RWPE2 (cell line): ENCODE measurements at regions not wholly inside any gene's neighbourhood (a gene's known extent, or its start where the extent isn't known, plus 50 kb on each side); places are given as distances from the start of the nearest gene placed in this dataset.
A peak's percentile ranks its signal among the peaks of the same experiment; 100 is the strongest.

Experiments
- ATAC-seq: fragments of 200-7000 bp; cut with Tn5 transposase; 3 replicates; pipeline ENCODE4 v1.9.1; 2021; ENCODE audit warnings: low read depth
- DNase-seq: peaks from one replicate; pipeline ENCODE4 v3.0.0-alpha.2; 2020; ENCODE audit warnings: low spot score
- H3K27ac ChIP-seq: fragments of 450-650 bp; 2 replicates; pipeline ENCODE4 v1.5.1; 2017; ENCODE audit warnings: mild to moderate bottlenecking; ENCODE audit not compliant: poor library complexity, severe bottlenecking
- H3K27me3 ChIP-seq: fragments of 250-450 bp; sonication (Bioruptor Pico); 2 replicates; pipeline ENCODE4 v1.5.1; 2021; ENCODE audit warnings: mild to moderate bottlenecking, moderate library complexity; ENCODE audit not compliant: insufficient read depth, poor library complexity, severe bottlenecking
- H3K36me3 ChIP-seq: fragments of 250-450 bp; sonication (Bioruptor Pico); 2 replicates; pipeline ENCODE4 v1.5.1; 2020; ENCODE audit warnings: low read depth, mild to moderate bottlenecking, moderate library complexity
- H3K4me1 ChIP-seq: fragments of 250-450 bp; sonication (Bioruptor Pico); 2 replicates; pipeline ENCODE4 v1.5.1; 2021; ENCODE audit warnings: mild to moderate bottlenecking, moderate library complexity; ENCODE audit not compliant: insufficient read depth, poor library complexity, severe bottlenecking
- H3K4me3 ChIP-seq: fragments of 250-450 bp; sonication (Bioruptor Pico); 2 replicates; pipeline ENCODE4 v1.5.1; 2021; ENCODE audit warnings: mild to moderate bottlenecking, moderate library complexity; ENCODE audit not compliant: severe bottlenecking
- H3K9me3 ChIP-seq: fragments of 250-450 bp; sonication (Bioruptor Pico); 2 replicates; pipeline ENCODE4 v1.5.1; 2021; ENCODE audit warnings: mild to moderate bottlenecking, moderate library complexity; ENCODE audit not compliant: severe bottlenecking
- CTCF ChIP-seq: fragments of 450-650 bp; IDR thresholded peaks from one replicate; pipeline ENCODE4 v1.5.1; 2017; ENCODE audit warnings: mild to moderate bottlenecking, moderate library complexity; ENCODE audit not compliant: poor library complexity, severe bottlenecking

GRCh38 chr7:17490825-17491224 lies 192.4 kb downstream of the AHR start:
- Histone ChIP-seq H3K4me3 (no peak overlapping the region), H3K27ac (peak overlapping the region; percentile 63), H3K36me3 (no peaks in the 10 kb centered on the region), H3K4me1 (peaks cover 37% of the 10 kb centered on the region), H3K27me3 (no peaks in the 10 kb centered on the region), H3K9me3 (no peaks in the 10 kb centered on the region)
- no peak for ATAC-seq
- TF ChIP-seq CTCF = no peak
- DNase-seq = no peak

- Histone ChIP-seq H3K36me3 (no peaks in the 10 kb centered on the region), H3K4me1 (peaks cover 37% of the 10 kb centered on the region), H3K27me3 (no peaks in the 10 kb centered on the region), H3K4me3 (no peak overlapping the region), H3K27ac (no peak overlapping the region), H3K9me3 (no peaks in the 10 kb centered on the region)
- TF ChIP-seq CTCF = no peak
- no peak; the same call in 2 of the 3 replicates for ATAC-seq
- DNase-seq = no peak
Observed at GRCh38 chr7:17492437-17492836, 194.0 kb downstream of the AHR start.

- no peak overlapping the region for H3K4me3 ChIP-seq
Observed at GRCh38 chr7:17493446-17493845, 195.0 kb downstream of the AHR start.

GRCh38 chr7:17495655-17496394 lies 197.4 kb downstream of the AHR start:
- H3K9me3 ChIP-seq = no peaks in the 10 kb centered on the region
- H3K4me3 ChIP-seq = no peak overlapping the region
- no peaks in the 10 kb centered on the region for H3K27me3 ChIP-seq
- no peaks in the 10 kb centered on the region for H3K36me3 ChIP-seq
- no peak for TF ChIP-seq CTCF
- no peak overlapping the region for H3K27ac ChIP-seq
- peaks cover 22% of the 10 kb centered on the region for H3K4me1 ChIP-seq
- ATAC-seq (no peak), DNase-seq (no peak)

More at GRCh38 chr7:17493446-17493845, 195.0 kb downstream of the AHR start:
- no peaks in the 10 kb centered on the region for H3K9me3 ChIP-seq
- no peak overlapping the region for H3K27ac ChIP-seq
- TF ChIP-seq CTCF = no peak
- DNase-seq (no peak), ATAC-seq (peak; percentile 32)
- no peaks in the 10 kb centered on the region for H3K27me3 ChIP-seq
- no peaks in the 10 kb centered on the region for H3K36me3 ChIP-seq
- H3K4me1 ChIP-seq = peaks cover 37% of the 10 kb centered on the region

- ATAC-seq (no peak), DNase-seq (no peak)
- no peak for TF ChIP-seq CTCF
Observed at GRCh38 chr7:17497136-17497535, 198.7 kb downstream of the AHR start.

More at GRCh38 chr7:17497136-17497535, 198.7 kb downstream of the AHR start:
- H3K4me1 ChIP-seq = peaks cover 17% of the 10 kb centered on the region
- no peaks in the 10 kb centered on the region for H3K9me3 ChIP-seq
- H3K4me3 ChIP-seq = no peak overlapping the region
- no peaks in the 10 kb centered on the region for H3K36me3 ChIP-seq
- no peak overlapping the region for H3K27ac ChIP-seq
- no peaks in the 10 kb centered on the region for H3K27me3 ChIP-seq
